MCF 10A (cell line): ENCODE measurements at regions not wholly inside any gene's neighbourhood (a gene's known extent, or its start where the extent isn't known, plus 50 kb on each side); places are given as distances from the start of the nearest gene placed in this dataset.
A peak's percentile ranks its signal among the peaks of the same experiment; 100 is the strongest.

Experiments used
- BruUV-seq: library from RNA; stranded (reverse); fragments of 400-500 nt; replicated peaks from 2 replicates; lab custom pipeline; 2021; lab: Mats Ljungman, UMichigan
- CTCF ChIA-PET: fragments of 300-600 bp; sonication (Branson Sonifier 250); formaldehyde crosslinking; extraction: SDS; loops from one replicate; lab custom pipeline; 2021; ENCODE audit warnings: antibody characterized with exemption, inconsistent platforms; lab: Yijun Ruan, JAX
- POLR2A ChIA-PET: fragments of 300-600, 350-650 bp; sonication (Branson Sonifier 250); formaldehyde crosslinking; extraction: SDS; loops from one replicate; lab custom pipeline; 2020; ENCODE audit warnings: antibody characterized with exemption, inconsistent platforms; lab: Yijun Ruan, JAX
- DNase-seq: peaks from one replicate; pipeline ENCODE4 v3.0.0-alpha.2; 2018; ENCODE audit not compliant: unreplicated experiment
- H3K27ac Mint-ChIP-seq: one replicate; pipeline ENCODE4 v1.8.0; 2022; ENCODE audit warnings: mild to moderate bottlenecking, low read depth, mixed read lengths; ENCODE audit not compliant: unreplicated experiment
- H3K27me3 Mint-ChIP-seq: one replicate; pipeline ENCODE4 v1.8.0; 2022; ENCODE audit warnings: mixed read lengths; ENCODE audit not compliant: insufficient read depth, unreplicated experiment
- H3K36me3 Mint-ChIP-seq: one replicate; pipeline ENCODE4 v1.8.0; 2022; ENCODE audit warnings: mild to moderate bottlenecking, moderate library complexity, mixed read lengths; ENCODE audit not compliant: insufficient read depth, unreplicated experiment
- H3K4me1 Mint-ChIP-seq: one replicate; pipeline ENCODE4 v1.8.0; 2022; ENCODE audit warnings: mixed read lengths; ENCODE audit not compliant: insufficient read depth, unreplicated experiment
- H3K4me3 Mint-ChIP-seq: one replicate; pipeline ENCODE4 v1.8.0; 2022; ENCODE audit warnings: mild to moderate bottlenecking, moderate library complexity, mixed read lengths; ENCODE audit not compliant: unreplicated experiment
- H3K9me3 Mint-ChIP-seq: one replicate; pipeline ENCODE4 v1.8.0; 2022; ENCODE audit warnings: mixed read lengths; ENCODE audit not compliant: unreplicated experiment
- CTCF ChIP-seq: fragments of 200-600 bp; IDR thresholded peaks from one replicate; pipeline ENCODE4 v1.8.0; 2022; ENCODE audit warnings: antibody characterized with exemption, mild to moderate bottlenecking; ENCODE audit not compliant: unreplicated experiment
- intact Hi-C: fragments of 100-400 bp; cut with micrococcal nuclease; formaldehyde crosslinking; loops from 2 replicates; pipeline ENCODE4 v1.14.1; 2022

- no peaks in the 10 kb centered on the region for H3K27me3 Mint-ChIP-seq
- no peak for TF ChIP-seq CTCF
- BruUV-seq = no TSS peak
- no peaks in the 10 kb centered on the region for H3K4me1 Mint-ChIP-seq
- no peak overlapping the region for H3K4me3 Mint-ChIP-seq
- ChIA-PET POLR2A (interaction anchor here (1.6 kb wide), 1 partner anchor 10 kb away, joined by 4 read pairs; no protein-coding TSS in a partner anchor), CTCF (interaction anchor here (1.0 to 2.0 kb wide), 4 partner anchors 8 to 708 kb away, joined by 3 to 8 read pairs (median 4); no protein-coding TSS in a partner anchor)
- intact Hi-C loops = loop anchor here (10.0 kb wide), 2 partner anchors 357 to 373 kb away; partner anchors contain the start of gene PTS
- H3K27ac Mint-ChIP-seq = no peak overlapping the region
- no peak for DNase-seq
- no peaks in the 10 kb centered on the region for H3K9me3 Mint-ChIP-seq
- H3K36me3 Mint-ChIP-seq = no peaks in the 10 kb centered on the region
Measured at GRCh38 chr11:112581747-112582146, 321.1 kb upstream of the PLET1 start.

GRCh38 chr11:112582366-112582765, 321.7 kb upstream of the PLET1 start:
- no TSS peak for BruUV-seq
- Mint-ChIP-seq H3K9me3 (no peaks in the 10 kb centered on the region), H3K36me3 (no peaks in the 10 kb centered on the region), H3K4me3 (no peak overlapping the region), H3K27ac (no peak overlapping the region), H3K27me3 (no peaks in the 10 kb centered on the region), H3K4me1 (no peaks in the 10 kb centered on the region)
- TF ChIP-seq CTCF = no peak
- DNase-seq = no peak
- ChIA-PET CTCF (interaction anchor here (1.1 to 1.3 kb wide), 3 partner anchors 8 to 708 kb away, joined by 3 to 7 read pairs (median 3); no protein-coding TSS in a partner anchor), POLR2A (interaction anchor here (1.6 kb wide), 1 partner anchor 9 kb away, joined by 4 read pairs; no protein-coding TSS in a partner anchor)
- intact Hi-C loops = loop anchor here (10.0 kb wide), 2 partner anchors 358 to 372 kb away; partner anchors contain the start of gene PTS

- no peak for DNase-seq
- H3K27me3 Mint-ChIP-seq = no peaks in the 10 kb centered on the region
- CTCF ChIA-PET = interaction anchor here (0.6 to 2.0 kb wide), 9 partner anchors 28 to 1128 kb away, joined by 3 to 7 read pairs (median 3); no protein-coding TSS in a partner anchor
- no peak for TF ChIP-seq CTCF
- POLR2A ChIA-PET = no interaction called here
- BruUV-seq = no TSS peak
- H3K27ac Mint-ChIP-seq = no peak overlapping the region
- H3K36me3 Mint-ChIP-seq = no peaks in the 10 kb centered on the region
- no peak overlapping the region for H3K4me3 Mint-ChIP-seq
- H3K4me1 Mint-ChIP-seq = no peaks in the 10 kb centered on the region
- H3K9me3 Mint-ChIP-seq = no peaks in the 10 kb centered on the region
- intact Hi-C loops = loop anchor here (10.0 kb wide), 2 partner anchors 359 to 371 kb away; partner anchors contain the start of gene PTS
Measured at GRCh38 chr11:112583261-112583893, 322.7 kb upstream of the PLET1 start.

- TF ChIP-seq CTCF = peak; percentile 14
- no peak overlapping the region for H3K27ac Mint-ChIP-seq
- POLR2A ChIA-PET = no interaction called here
- H3K9me3 Mint-ChIP-seq = no peaks in the 10 kb centered on the region
- H3K36me3 Mint-ChIP-seq = no peaks in the 10 kb centered on the region
- intact Hi-C loops = loop anchor here (10.0 kb wide), 2 partner anchors 360 to 370 kb away; partner anchors contain the start of gene PTS
- no peaks in the 10 kb centered on the region for H3K27me3 Mint-ChIP-seq
- CTCF ChIA-PET = interaction anchor here (0.7 to 2.3 kb wide), 9 partner anchors 196 to 705 kb away, joined by 3 to 13 read pairs (median 4); no protein-coding TSS in a partner anchor
- peak; percentile 25 for DNase-seq
- no peak overlapping the region for H3K4me3 Mint-ChIP-seq
- H3K4me1 Mint-ChIP-seq = no peaks in the 10 kb centered on the region
- no TSS peak for BruUV-seq
Measured at GRCh38 chr11:112584672-112585071, 324.0 kb upstream of the PLET1 start.
